WI38 (cell line): ENCODE measurements at regions not wholly inside any gene's neighbourhood (a gene's known extent, or its start where the extent isn't known, plus 50 kb on each side); places are given as distances from the start of the nearest gene placed in this dataset.

Experiments used
- H3K4me3 ChIP-seq: 2 replicates; pipeline ENCODE4 v1.5.1; 2011; ENCODE audit warnings: low read depth, mild to moderate bottlenecking, control low read depth, low read length
- TF ChIP-seq, protein P1 (sequence below): IDR thresholded peaks from 2 replicates; pipeline ENCODE4 v1.5.1; 2012; ENCODE audit warnings: low read depth, mild to moderate bottlenecking, control low read depth, low read length

DNA sequence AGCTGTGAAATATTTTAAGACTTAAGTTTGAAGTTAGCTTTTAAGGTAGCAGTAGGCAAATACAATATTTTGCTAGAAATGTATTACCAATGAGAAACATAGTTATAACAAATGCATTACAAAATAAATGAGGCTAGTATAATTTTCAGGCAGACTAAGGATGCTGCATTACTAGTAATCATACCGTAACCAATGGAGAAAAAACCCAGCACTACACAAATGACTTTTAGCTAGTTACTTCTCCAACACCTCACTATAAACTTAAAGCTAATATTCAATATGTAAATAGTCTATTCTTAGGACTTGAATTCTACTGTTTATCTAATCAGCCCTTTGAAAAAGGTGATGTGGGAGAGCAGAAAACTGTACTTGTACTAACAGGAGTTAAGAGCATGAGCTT, 285.3 kb upstream of the KLF14 start:
- no peak overlapping the region for H3K4me3 ChIP-seq
- TF ChIP-seq, protein P1, sequence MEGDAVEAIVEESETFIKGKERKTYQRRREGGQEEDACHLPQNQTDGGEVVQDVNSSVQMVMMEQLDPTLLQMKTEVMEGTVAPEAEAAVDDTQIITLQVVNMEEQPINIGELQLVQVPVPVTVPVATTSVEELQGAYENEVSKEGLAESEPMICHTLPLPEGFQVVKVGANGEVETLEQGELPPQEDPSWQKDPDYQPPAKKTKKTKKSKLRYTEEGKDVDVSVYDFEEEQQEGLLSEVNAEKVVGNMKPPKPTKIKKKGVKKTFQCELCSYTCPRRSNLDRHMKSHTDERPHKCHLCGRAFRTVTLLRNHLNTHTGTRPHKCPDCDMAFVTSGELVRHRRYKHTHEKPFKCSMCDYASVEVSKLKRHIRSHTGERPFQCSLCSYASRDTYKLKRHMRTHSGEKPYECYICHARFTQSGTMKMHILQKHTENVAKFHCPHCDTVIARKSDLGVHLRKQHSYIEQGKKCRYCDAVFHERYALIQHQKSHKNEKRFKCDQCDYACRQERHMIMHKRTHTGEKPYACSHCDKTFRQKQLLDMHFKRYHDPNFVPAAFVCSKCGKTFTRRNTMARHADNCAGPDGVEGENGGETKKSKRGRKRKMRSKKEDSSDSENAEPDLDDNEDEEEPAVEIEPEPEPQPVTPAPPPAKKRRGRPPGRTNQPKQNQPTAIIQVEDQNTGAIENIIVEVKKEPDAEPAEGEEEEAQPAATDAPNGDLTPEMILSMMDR = no peak

DNA sequence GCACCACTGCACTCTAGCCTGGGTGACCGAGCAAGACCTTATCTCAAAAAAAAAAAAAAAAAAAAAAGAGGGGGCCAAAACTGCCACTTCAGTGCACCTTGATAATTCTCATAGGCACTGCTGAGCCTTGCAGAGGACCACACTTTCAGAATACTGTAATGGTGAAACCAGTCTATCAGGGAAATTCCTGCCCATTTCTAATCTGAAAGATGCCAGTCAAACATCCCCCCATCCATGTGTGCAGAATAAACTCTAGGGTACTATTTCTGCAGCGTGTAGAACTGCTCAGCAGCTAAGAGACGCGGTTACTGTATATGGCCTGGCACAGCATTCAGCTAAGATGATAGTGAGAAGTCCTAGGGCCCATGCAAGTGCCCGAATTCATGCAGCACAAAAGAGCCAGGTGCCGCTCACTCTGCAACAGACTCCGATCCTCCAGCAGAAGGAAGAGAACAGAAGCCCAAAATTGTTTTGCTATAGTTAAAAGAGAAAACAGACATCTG, 286.8 kb upstream of the KLF14 start:
- no peak overlapping the region for H3K4me3 ChIP-seq
- TF ChIP-seq, protein P1 = no peak

DNA sequence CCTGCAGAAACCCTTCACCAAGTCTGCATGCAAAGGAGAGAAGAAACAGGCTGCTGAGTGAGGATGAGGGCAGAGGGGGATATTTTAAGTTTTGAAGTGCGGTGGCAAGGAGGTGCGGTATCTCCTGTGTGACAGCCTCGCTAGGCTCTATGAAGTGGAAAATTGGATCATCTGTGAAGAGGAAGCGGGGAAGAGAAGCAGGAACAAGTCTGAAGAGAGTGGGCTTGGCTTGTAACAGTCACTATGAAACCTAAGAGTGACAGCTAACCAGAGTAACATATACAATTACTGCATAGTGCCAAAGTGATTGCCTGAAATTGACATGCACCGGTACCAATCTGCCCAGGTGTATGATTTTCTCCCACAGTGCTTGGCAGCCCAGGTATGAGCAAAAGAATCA, 287.5 kb upstream of the KLF14 start:
- H3K4me3 ChIP-seq = no peak overlapping the region
- TF ChIP-seq, protein P1 = no peak

DNA sequence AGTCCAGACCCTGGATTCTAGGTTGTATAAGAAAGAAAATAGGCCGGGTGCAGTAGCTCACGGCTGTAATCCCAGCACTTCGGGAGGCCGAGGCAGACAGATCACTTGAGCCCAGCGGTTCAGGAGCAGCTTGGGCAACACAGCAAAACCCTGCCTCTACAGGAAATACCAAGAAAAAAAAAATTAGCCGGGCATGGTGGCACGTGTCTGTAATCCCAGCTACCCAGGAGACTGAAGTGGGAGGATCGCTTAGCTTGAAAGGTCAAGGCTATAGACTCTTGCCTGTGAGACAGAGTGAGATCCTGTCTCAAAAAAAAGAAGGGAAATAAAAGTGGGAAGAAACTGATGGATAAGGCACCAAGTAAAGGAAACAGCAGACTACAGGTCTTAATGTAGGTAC, 287.9 kb upstream of the KLF14 start:
- H3K4me3 ChIP-seq = no peak overlapping the region
- TF ChIP-seq, protein P1 = no peak

DNA sequence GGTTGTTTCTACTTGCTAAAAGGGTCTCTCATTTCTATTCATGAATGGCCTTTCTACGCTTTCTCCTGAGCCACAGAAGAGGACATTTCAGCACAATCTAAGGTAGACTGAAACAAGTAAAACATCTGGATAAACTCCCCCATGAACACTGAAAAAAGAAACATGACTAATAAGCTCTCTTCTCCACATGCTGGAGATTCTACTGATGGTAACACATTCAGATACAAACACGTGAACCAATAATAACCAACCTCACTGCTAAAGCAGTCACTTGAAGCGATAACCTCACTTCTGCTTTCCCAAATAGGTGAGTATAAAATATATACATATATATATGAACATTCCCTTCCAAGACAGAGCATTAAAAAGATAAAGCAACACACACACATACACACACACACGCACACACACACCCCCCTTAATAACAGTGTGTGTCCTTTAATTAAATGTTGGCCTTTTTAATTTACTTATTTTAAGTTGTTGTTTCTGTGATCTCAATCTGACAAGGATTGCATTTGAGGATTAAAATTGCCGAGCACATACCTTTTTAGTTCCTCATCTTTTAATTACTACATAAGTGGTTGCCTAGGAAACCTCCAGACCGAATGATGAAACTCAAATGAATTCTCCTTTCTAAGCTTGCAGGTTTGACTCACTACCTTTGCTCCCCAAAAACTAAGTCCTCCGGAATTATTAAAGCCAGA, 292.4 kb upstream of the KLF14 start:
- TF ChIP-seq, protein P1 = no peak
- H3K4me3 ChIP-seq = no peak overlapping the region

DNA sequence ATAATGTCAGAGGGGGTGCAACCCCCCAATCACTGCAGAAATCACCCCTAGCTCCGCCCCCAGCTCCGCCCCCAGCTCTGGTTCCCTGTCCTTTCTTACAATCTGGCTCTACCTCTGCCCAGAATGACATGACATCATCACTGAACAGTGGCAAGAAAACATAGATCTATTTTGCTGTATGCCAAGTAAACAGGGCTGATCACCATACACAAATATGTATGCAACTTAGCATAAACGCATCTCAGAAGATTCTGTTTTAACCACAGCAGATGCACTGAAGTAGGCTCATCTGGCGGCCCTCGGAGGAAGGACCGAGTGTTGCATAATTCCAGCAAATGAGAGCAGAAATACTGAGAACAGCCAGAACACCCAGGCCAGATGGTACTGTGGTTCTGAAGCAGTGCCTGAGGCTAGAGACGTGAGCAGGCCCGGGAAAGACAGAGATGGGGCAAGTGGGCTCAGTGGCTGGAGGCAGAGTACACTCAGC, 293.3 kb upstream of the KLF14 start:
- TF ChIP-seq, protein P1 = no peak
- no peak overlapping the region for H3K4me3 ChIP-seq

DNA sequence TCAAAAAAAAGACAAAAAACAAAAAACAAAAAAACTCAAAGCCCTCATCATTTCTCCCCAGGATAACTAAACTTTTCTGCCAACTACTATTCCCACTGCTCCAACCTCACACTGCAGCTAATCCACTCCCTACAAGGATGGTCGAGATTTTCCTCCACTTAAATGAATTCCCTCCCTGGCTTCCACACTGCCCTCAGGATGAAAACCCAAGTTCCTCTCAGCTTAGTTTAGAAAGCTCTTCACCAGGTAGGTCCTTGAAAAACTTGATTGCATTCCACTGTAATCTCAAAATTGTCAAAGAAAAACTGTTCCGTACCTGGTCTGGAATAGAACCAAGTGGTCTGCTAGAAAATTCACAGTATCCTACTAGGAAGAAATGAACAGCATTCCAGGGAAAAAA, 294.3 kb upstream of the KLF14 start:
- H3K4me3 ChIP-seq = no peak overlapping the region
- TF ChIP-seq, protein P1 = no peak
